ENCODE measurements at regions not wholly inside any gene's neighbourhood (a gene's known extent, or its start where the extent isn't known, plus 50 kb on each side); places are given as distances from the start of the nearest gene placed in this dataset.

DNA sequence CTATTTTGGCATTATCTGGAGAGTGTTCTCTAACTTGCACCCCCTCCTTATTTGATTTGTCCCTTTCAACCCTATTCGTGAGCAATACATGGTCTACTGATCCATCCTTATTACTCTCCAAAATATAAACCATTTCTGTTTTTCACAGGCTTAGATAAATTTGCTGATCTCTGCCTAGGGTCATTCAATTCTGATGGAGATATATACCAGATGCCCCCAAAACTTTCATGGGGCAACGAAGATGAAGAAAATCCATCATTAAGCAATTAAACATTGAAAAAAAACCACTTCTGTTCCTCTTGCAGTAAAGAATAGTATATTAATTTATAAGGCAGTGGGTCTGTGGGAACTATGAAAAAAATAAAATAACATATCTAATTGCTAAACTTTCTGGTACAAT lies 313.4 kb downstream of the CASP12 start:
- TF ChIP-seq, protein P1, sequence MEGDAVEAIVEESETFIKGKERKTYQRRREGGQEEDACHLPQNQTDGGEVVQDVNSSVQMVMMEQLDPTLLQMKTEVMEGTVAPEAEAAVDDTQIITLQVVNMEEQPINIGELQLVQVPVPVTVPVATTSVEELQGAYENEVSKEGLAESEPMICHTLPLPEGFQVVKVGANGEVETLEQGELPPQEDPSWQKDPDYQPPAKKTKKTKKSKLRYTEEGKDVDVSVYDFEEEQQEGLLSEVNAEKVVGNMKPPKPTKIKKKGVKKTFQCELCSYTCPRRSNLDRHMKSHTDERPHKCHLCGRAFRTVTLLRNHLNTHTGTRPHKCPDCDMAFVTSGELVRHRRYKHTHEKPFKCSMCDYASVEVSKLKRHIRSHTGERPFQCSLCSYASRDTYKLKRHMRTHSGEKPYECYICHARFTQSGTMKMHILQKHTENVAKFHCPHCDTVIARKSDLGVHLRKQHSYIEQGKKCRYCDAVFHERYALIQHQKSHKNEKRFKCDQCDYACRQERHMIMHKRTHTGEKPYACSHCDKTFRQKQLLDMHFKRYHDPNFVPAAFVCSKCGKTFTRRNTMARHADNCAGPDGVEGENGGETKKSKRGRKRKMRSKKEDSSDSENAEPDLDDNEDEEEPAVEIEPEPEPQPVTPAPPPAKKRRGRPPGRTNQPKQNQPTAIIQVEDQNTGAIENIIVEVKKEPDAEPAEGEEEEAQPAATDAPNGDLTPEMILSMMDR (IDR thresholded peaks at IDR 0.05): no peak
- TF ChIP-seq POLR2A (IDR thresholded peaks at IDR 0.05) (no peak), POLR2AphosphoS5 (IDR thresholded peaks at IDR 0.05; ENCODE audit: insufficient read depth in 1 of 2, low read depth in 1 of 2) (no peak)
